Activated naive CD4-positive, alpha-beta T cell treated with Interleukin-2 at 50 U/mL for 16 hours (primary cell): ENCODE measurements at regions not wholly inside any gene's neighbourhood (a gene's known extent, or its start where the extent isn't known, plus 50 kb on each side); places are given as distances from the start of the nearest gene placed in this dataset.

Source experiments
- DNase-seq: peaks from one replicate; pipeline ENCODE4 v3.0.0-alpha.2; 2020

GRCh38 chr4:3343358-3343757 is 50.5 kb downstream of the RGS12 start:
- no peak for DNase-seq

- no peak for DNase-seq
Measured at GRCh38 chr4:3344104-3344503, 51.3 kb downstream of the RGS12 start.

- no peak for DNase-seq
Measured at GRCh38 chr4:3344596-3344995, 51.8 kb downstream of the RGS12 start.

GRCh38 chr4:3345384-3345783 is 52.6 kb downstream of the RGS12 start:
- DNase-seq, result no peak

- DNase-seq, result no peak
Measured at GRCh38 chr4:3346146-3346545, 53.3 kb downstream of the RGS12 start.

GRCh38 chr4:3347871-3348270 is 55.0 kb downstream of the RGS12 start:
- no peak for DNase-seq

GRCh38 chr4:3348621-3349020 is 55.8 kb downstream of the RGS12 start:
- no peak for DNase-seq

- no peak for DNase-seq
Measured at GRCh38 chr4:3349116-3349515, 56.3 kb downstream of the RGS12 start.

GRCh38 chr4:3351997-3352396 is 59.2 kb downstream of the RGS12 start:
- no peak for DNase-seq

GRCh38 chr4:3352505-3352904 is 59.7 kb downstream of the RGS12 start:
- DNase-seq, result no peak

GRCh38 chr4:3352941-3353594 is 60.2 kb downstream of the RGS12 start:
- DNase-seq, result no peak

GRCh38 chr4:3353752-3354454 is 61.1 kb downstream of the RGS12 start:
- no peak for DNase-seq

- no peak for DNase-seq
Measured at GRCh38 chr4:3354455-3354811, 61.6 kb downstream of the RGS12 start.

GRCh38 chr4:3355266-3355748 is 62.5 kb downstream of the RGS12 start:
- no peak for DNase-seq

GRCh38 chr4:3358656-3359055 is 65.8 kb downstream of the RGS12 start:
- DNase-seq, result no peak

- DNase-seq, result no peak
Measured at GRCh38 chr4:3360777-3361176, 68.0 kb downstream of the RGS12 start.

- no peak for DNase-seq
Measured at GRCh38 chr4:3361406-3361805, 68.6 kb downstream of the RGS12 start.

GRCh38 chr4:3361896-3362295 is 69.1 kb downstream of the RGS12 start:
- DNase-seq, result no peak

GRCh38 chr4:3362431-3363287 is 69.8 kb downstream of the RGS12 start:
- DNase-seq, result no peak

- DNase-seq, result no peak
Measured at GRCh38 chr4:3363411-3364141, 70.8 kb downstream of the RGS12 start.

GRCh38 chr4:3364199-3364598 is 71.4 kb downstream of the RGS12 start:
- DNase-seq, result no peak

- DNase-seq, result no peak
Measured at GRCh38 chr4:3364634-3365314, 72.0 kb downstream of the RGS12 start.
